Activated CD4-positive, alpha-beta memory T cell treated with anti-CD3 and anti-CD28 coated beads, Interleukin-2, amount 10 ng/mL, durations not matched to agents 7 days and 5 days (primary cell): ENCODE measurements at regions not wholly inside any gene's neighbourhood (a gene's known extent, or its start where the extent isn't known, plus 50 kb on each side); places are given as distances from the start of the nearest gene placed in this dataset.

ENCODE experiments used
- CTCF ChIA-PET: fragments of 350-600 bp; sonication (Branson Sonifier 250); formaldehyde crosslinking; loops from one replicate; lab custom pipeline; 2021; ENCODE audit warnings: antibody characterized with exemption, inconsistent platforms; lab: Charles Lee
- POLR2A ChIA-PET: fragments of 350-600 bp; sonication (Branson Sonifier 250); formaldehyde crosslinking; loops from one replicate; lab custom pipeline; 2021; ENCODE audit warnings: antibody characterized with exemption; lab: Charles Lee
- DNase-seq: peaks from one replicate; pipeline ENCODE4 v3.0.0-alpha.2; 2020
- H3K27ac Mint-ChIP-seq: one replicate; pipeline ENCODE4 v1.8.0; 2021; ENCODE audit warnings: mild to moderate bottlenecking, mixed read lengths
- H3K27me3 Mint-ChIP-seq: one replicate; pipeline ENCODE4 v1.8.0; 2021; ENCODE audit warnings: mixed read lengths
- H3K36me3 Mint-ChIP-seq: one replicate; pipeline ENCODE4 v1.8.0; 2021; ENCODE audit warnings: low read depth, mixed read lengths
- H3K4me1 Mint-ChIP-seq: one replicate; pipeline ENCODE4 v1.8.0; 2021; ENCODE audit warnings: mixed read lengths
- H3K4me3 Mint-ChIP-seq: one replicate; pipeline ENCODE4 v1.8.0; 2021; ENCODE audit warnings: mild to moderate bottlenecking, mixed read lengths
- H3K9me3 Mint-ChIP-seq: one replicate; pipeline ENCODE4 v1.8.0; 2021; ENCODE audit warnings: mixed read lengths

DNA sequence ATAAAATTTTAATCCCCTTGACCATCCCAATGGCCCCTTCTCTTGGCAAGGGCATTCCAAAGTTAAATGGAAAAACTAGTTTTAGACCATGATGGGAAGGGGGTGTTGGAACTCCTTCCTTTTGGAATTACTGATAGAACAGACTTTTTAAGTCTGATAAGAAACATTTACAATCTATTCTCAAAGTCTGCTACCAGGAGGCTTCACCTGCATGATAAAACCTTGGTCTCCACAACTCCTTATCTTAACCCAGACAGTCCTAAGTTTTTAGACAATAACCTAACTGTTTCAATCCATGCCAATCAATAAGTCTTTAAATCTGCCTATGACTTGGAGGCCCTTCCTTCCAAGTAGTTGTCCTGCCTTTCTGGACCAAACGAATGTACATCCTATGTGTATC, 63.9 kb upstream of the PGRMC2 start:
- Mint-ChIP-seq H3K27me3 (no peaks in the 10 kb centered on the region), H3K4me3 (no peak overlapping the region), H3K36me3 (no peaks in the 10 kb centered on the region), H3K27ac (no peak overlapping the region), H3K4me1 (no peaks in the 10 kb centered on the region), H3K9me3 (no peaks in the 10 kb centered on the region)
- DNase-seq: no peak
- ChIA-PET POLR2A (no interaction called here), CTCF (no interaction called here)

DNA sequence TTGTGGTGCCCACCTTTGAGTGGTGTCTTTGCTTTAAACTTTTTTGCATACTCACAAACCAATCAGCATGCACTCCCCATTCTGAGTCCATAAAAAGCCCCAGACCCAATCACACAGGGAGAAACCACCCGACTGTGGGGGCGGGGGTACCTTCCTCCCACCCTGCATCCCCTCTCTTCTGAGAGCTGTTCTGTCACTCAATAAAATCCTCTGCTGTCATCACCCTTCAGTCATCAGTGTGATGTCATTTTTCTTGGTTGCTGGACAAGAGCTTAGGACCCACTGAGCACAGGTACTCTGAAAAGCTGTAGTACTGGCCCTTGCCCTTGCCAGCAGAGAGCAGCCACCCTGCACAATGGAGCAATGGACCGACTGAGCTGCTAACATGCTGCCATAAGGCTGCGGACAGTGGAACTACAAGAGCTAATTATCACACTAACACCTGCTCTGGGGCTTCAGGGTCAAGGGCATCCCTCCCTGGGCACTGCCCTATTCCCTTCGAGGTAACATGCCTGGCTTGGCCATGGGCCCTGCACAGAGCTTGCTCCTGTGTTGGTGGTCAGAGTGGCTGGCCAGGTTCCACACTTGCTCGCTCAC, 62.9 kb upstream of the PGRMC2 start:
- Mint-ChIP-seq H3K27me3 (no peaks in the 10 kb centered on the region), H3K4me3 (no peak overlapping the region)
- CTCF ChIA-PET: no interaction called here

DNA sequence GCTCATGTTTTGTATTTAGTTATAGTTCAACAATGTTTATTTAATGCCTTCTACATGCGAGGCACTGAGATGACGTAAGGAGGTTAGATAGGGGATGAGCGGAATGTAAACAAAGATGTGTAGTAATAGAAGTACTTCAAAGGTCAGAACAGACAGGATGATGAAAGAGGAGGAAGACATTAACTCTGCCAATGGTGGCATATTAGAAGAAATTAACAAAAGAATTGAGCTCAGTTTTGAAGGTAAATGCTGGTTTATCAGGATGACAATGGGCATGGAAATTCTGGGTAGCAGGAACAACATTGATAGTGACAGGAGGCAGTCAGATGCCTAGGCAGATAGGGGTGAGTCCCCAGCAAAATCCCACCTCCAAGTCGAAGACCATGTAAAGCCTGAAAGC, 62.3 kb upstream of the PGRMC2 start:
- no peak overlapping the region for H3K4me3 Mint-ChIP-seq
- no peaks in the 10 kb centered on the region for H3K4me1 Mint-ChIP-seq
- H3K27ac Mint-ChIP-seq: no peak overlapping the region
- CTCF ChIA-PET: no interaction called here
- DNase-seq: no peak
- H3K36me3 Mint-ChIP-seq: no peaks in the 10 kb centered on the region
- POLR2A ChIA-PET: no interaction called here
- H3K9me3 Mint-ChIP-seq: no peaks in the 10 kb centered on the region
- no peaks in the 10 kb centered on the region for H3K27me3 Mint-ChIP-seq

More for the DNA sequence above, 62.9 kb upstream of the PGRMC2 start:
- Mint-ChIP-seq H3K36me3 (no peaks in the 10 kb centered on the region), H3K4me1 (no peaks in the 10 kb centered on the region), H3K9me3 (no peaks in the 10 kb centered on the region), H3K27ac (no peak overlapping the region)
- DNase-seq: no peak
- POLR2A ChIA-PET: no interaction called here

DNA sequence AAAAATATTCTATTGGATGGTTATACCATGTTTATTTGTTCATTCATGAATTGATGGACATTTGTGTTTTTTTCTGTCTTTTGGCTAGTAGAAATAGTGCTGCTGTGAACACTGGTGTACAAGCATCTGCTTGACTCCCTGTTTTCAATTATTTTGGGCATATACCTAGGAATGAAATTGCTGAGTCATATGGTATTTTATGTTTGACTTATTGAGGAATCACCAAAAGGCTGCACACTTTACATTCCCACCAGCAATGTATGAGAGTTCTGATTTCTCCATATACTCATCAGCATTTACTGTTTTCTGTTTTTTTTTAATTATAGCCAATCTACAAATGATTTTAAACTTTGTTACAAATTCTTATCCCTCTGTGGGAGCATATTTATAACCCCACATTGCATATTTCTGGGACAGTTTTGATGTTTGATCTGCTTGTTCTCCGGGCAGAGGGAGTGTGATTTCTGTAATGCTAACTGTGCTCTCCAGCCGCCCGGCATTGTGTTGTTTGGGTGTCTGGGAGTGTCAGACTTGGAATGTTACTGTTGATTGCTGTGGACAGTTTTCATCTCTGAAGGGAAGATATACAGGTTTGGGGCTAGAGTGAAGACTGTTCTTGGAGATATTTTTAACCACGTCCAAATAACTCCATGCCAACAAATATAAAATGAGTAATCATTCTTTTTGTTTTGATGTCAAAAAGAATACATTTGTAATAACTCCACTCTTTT, 60.5 kb upstream of the PGRMC2 start:
- no peak overlapping the region for H3K27ac Mint-ChIP-seq
- no peaks in the 10 kb centered on the region for H3K27me3 Mint-ChIP-seq
- ChIA-PET POLR2A (no interaction called here), CTCF (no interaction called here)
- no peaks in the 10 kb centered on the region for H3K36me3 Mint-ChIP-seq
- no peaks in the 10 kb centered on the region for H3K4me1 Mint-ChIP-seq
- DNase-seq: no peak
- H3K9me3 Mint-ChIP-seq: no peaks in the 10 kb centered on the region
- no peak overlapping the region for H3K4me3 Mint-ChIP-seq

DNA sequence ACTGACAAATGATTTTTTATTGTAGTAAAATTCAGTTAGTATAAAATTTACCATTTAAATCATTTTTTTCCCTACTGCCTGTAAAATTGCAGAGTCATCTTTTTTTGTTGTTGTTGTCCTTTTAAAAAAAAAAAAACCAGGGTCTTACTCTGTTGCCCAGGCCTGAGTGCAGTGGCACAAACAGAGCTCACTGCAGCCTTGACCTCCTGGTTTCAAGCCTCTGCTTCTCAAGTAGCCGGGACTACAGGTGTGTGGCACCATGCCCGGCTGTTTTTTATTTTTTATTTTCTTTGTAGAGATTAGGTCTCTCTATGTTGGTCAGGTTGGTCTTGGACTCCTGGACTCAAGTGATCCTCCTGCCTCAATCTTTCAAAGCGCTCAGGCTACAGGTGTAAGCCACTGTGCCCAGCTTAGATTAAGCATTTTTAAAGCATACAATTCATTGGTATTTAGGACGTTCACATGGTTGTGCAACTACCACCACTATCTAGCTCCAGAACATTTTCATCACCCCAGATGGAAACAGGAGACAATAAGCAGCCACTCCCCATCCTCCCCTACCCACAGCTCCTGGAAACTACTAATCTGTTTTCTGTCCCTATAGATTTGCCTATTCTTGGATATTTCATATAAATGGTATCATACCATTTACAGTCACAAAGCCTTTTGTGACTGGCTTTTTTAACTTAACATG, 59.7 kb upstream of the PGRMC2 start:
- no peaks in the 10 kb centered on the region for H3K4me1 Mint-ChIP-seq
- ChIA-PET POLR2A (no interaction called here), CTCF (no interaction called here)
- DNase-seq: no peak
- no peaks in the 10 kb centered on the region for H3K36me3 Mint-ChIP-seq
- H3K9me3 Mint-ChIP-seq: no peaks in the 10 kb centered on the region
- H3K27ac Mint-ChIP-seq: no peak overlapping the region
- H3K27me3 Mint-ChIP-seq: no peaks in the 10 kb centered on the region
- H3K4me3 Mint-ChIP-seq: no peak overlapping the region

DNA sequence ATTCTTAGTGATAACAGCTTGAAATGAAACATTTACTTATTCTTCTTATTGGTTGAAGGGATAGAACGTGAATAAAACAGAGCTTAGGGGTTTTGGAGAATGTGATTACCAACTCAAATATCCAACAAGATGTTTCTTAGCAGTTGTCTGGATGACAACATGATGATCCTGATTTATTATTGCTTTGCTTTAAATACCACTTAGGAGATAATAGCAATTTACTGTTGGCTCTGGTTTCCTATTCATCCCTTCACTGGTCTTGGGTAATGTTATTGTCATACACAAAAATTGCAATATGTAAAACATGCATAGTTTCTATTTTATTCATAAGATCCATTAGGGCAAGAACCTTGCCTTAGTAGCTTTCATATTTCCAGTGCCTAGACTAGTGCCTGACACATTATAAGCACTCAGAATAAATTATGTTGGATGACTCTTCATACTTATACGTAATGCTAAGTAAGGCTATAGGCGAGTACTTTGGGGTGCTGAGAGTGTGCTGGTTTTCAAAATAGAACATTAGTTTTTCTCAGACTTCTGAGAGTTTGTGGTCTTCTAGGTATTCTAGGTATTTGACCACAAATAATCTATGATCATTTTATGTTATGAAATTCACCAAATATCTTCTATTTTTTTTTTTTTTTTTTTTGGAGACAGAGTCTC, 58.6 kb upstream of the PGRMC2 start:
- ChIA-PET POLR2A (no interaction called here), CTCF (no interaction called here)
- Mint-ChIP-seq H3K36me3 (no peaks in the 10 kb centered on the region), H3K4me3 (no peak overlapping the region), H3K9me3 (no peaks in the 10 kb centered on the region), H3K27me3 (no peaks in the 10 kb centered on the region), H3K27ac (no peak overlapping the region), H3K4me1 (no peaks in the 10 kb centered on the region)
- DNase-seq: no peak

DNA sequence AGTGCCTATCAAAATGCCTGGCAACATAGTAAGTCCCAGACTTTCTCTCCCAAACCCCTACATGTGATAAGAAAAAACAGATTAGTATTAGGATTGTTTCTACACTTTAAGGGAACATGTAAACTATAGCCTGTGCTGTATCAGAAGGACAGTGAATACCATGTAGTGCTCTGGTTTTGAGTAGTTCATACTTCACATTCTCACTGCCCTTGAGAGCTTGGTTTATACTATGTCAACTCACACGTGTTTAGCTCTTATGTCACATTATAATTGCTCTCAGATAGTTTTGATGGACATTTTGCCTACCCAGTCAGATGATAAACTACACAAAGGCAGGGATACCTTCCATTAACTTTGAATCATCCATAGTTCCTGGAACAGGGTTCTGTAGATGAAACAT, 58.0 kb upstream of the PGRMC2 start:
- Mint-ChIP-seq H3K4me3 (no peak overlapping the region), H3K9me3 (no peaks in the 10 kb centered on the region), H3K27ac (no peak overlapping the region), H3K27me3 (no peaks in the 10 kb centered on the region), H3K36me3 (no peaks in the 10 kb centered on the region), H3K4me1 (no peaks in the 10 kb centered on the region)
- no peak for DNase-seq
- ChIA-PET POLR2A (no interaction called here), CTCF (interaction anchor here (0.8 kb wide), 1 partner anchor 25 kb away, joined by 3 read pairs; no protein-coding TSS in a partner anchor)

DNA sequence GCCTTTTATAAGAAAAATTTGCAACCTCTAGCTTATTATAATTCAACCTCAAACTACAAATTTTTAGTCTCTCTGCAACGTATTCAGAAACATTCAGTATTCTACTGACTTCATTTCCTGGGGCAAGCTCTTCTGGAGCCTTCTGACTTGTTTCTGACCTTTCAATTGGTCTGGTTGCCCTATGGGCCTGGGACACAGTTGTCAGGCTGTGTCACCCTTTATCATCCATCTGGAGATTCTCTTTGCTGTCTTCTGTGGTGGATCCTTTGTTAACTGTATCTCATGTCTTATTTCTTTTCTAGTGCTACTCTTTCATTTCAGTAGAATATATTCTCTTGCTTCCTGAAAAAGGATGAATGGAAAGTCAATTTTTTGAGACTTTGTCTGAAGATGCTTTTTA, 55.1 kb upstream of the PGRMC2 start:
- CTCF ChIA-PET: no interaction called here
- Mint-ChIP-seq H3K4me1 (no peaks in the 10 kb centered on the region), H3K27ac (no peak overlapping the region), H3K4me3 (no peak overlapping the region), H3K27me3 (no peaks in the 10 kb centered on the region), H3K36me3 (no peaks in the 10 kb centered on the region), H3K9me3 (no peaks in the 10 kb centered on the region)
- DNase-seq: no peak
- POLR2A ChIA-PET: no interaction called here

DNA sequence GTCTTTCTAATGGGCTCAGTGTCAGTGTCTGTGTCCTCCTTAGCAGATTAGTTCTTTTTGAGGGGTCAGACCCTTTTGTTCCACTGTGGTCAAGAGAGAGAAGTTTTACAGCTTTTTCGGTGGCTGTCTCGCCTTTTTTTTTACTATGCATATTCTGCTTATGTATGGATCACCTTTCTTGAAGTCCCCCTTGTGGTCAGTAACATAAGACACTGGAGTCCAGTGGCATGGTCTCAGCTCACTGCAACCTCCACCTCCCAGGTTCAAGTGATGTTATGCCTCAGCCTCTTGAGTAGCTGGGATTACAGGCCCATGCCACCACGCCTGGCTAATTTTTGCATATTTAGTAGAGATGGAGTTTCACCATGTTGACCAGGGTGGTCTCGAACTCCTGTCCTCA, 54.0 kb upstream of the PGRMC2 start:
- ChIA-PET POLR2A (no interaction called here), CTCF (no interaction called here)
- no peak overlapping the region for H3K27ac Mint-ChIP-seq
- DNase-seq: no peak
- H3K4me3 Mint-ChIP-seq: no peak overlapping the region
- no peaks in the 10 kb centered on the region for H3K27me3 Mint-ChIP-seq
- H3K9me3 Mint-ChIP-seq: no peaks in the 10 kb centered on the region
- no peaks in the 10 kb centered on the region for H3K4me1 Mint-ChIP-seq
- no peaks in the 10 kb centered on the region for H3K36me3 Mint-ChIP-seq

DNA sequence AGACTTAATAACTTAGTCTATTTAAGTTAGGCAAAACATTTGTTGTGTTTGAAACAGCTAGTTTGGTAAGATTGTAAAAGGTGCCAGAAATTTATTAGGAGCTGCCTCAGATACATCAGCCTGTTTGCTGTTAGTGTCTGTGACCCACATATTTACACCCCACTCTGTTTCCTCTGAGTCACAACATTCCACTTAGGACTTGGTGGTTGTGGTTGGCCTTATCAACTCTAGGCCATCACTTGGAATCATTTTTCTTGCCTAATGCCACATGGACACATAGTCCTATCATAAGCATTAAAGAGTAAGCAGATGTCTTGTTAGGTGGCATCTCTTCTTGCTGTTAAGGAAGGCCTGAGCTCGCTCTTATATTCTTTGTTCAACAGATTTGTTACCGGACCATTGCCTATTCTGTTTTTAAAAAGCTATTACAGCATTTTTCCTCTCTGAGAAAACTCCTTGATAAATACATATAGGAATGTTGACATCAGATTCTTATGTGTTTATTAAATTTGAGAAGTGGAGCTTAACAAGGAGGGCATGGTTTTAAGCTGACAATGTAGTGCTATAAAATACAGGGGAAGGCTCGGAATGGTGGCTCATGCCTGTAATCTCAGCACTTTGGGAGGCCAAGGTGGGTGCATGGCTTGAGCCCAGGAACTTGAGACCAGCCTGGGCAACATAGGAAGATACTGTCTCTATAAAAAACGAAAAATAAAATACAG, 51.2 kb upstream of the PGRMC2 start:
- ChIA-PET CTCF (interaction anchor here (1.2 kb wide), 1 partner anchor 147 kb away, joined by 3 read pairs; no protein-coding TSS in a partner anchor), POLR2A (no interaction called here)
- Mint-ChIP-seq H3K4me3 (no peak overlapping the region), H3K9me3 (no peaks in the 10 kb centered on the region), H3K27ac (no peak overlapping the region), H3K27me3 (no peaks in the 10 kb centered on the region), H3K4me1 (no peaks in the 10 kb centered on the region), H3K36me3 (no peaks in the 10 kb centered on the region)
- DNase-seq: no peak

DNA sequence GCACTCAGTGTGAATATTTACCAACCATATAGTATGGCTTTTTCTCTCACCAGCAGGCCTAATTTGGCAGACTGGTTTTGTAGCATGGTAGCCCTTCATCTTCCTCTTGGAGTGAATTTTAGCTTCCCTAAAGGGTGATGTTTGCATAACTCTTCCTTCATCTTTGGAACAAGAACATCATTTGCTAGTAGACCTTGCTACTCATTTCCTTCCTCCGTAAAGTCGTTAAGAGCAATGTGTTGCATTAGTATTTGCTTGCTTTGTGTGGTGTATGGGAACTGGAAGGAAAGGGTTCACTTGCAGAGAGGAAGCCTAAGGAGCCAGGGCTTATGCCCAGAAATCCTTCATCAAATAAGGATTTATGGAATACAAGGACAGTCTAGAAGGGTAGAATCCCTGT, 50.2 kb upstream of the PGRMC2 start:
- no peaks in the 10 kb centered on the region for H3K4me1 Mint-ChIP-seq
- H3K27me3 Mint-ChIP-seq: no peaks in the 10 kb centered on the region
- POLR2A ChIA-PET: no interaction called here
- no peak for DNase-seq
- CTCF ChIA-PET: no interaction called here
- H3K4me3 Mint-ChIP-seq: no peak overlapping the region
- no peaks in the 10 kb centered on the region for H3K36me3 Mint-ChIP-seq
- H3K27ac Mint-ChIP-seq: no peak overlapping the region
- H3K9me3 Mint-ChIP-seq: no peaks in the 10 kb centered on the region
